ENCODE measurements at regions not wholly inside any gene's neighbourhood (a gene's known extent, or its start where the extent isn't known, plus 50 kb on each side); places are given as distances from the start of the nearest gene placed in this dataset.

GRCh38 chr6:104170401-104170800 lies 689.3 kb downstream of the HACE1 start:
- DNase-seq (ENCODE audit: low spot score): no peak
- Histone ChIP-seq H3K27me3 (ENCODE audit: control insufficient read depth in 4 of 4, insufficient read depth in 4 of 4, low read length in 3 of 4) (no peaks in the 10 kb centered on the region), H3K36me3 (ENCODE audit: control insufficient read depth in 4 of 4, insufficient read depth in 3 of 4, low read depth in 1 of 4, low read length in 3 of 4) (no peaks in the 10 kb centered on the region), H3K9me3 (ENCODE audit: control insufficient read depth in 4 of 4, low read length in 3 of 4) (peaks cover 0 to 6% (median under 1%) of the 10 kb centered on the region in 4 donors), H3K4me1 (ENCODE audit: control insufficient read depth in 4 of 4, insufficient read depth in 4 of 4, low read length in 3 of 4) (peaks cover 0 to 3% (median 0%) of the 10 kb centered on the region in 4 donors), H3K9ac (ENCODE audit: low read depth in 1 of 2, low read length in 2 of 2) (no peak overlapping the region), H3K27ac (ENCODE audit: low read depth in 1 of 2, low read length in 2 of 2) (no peak overlapping the region), H3K4me3 (ENCODE audit: low read depth in 1 of 3, low read length in 3 of 3) (no peak overlapping the region)
- 58% methylated on average over 2 of the region's 2 CpGs for WGBS
- TF ChIP-seq GABPA (IDR thresholded peaks at IDR 0.05 in 1 of 2, conservative IDR thresholded peaks at IDR 0.05 in 1 of 2) (no peak), JUND (IDR thresholded peaks at IDR 0.05) (no peak), RAD21 (IDR thresholded peaks at IDR 0.05) (no peak), RXRA (IDR thresholded peaks at IDR 0.05) (no peak), ATF3 (IDR thresholded peaks at IDR 0.05) (no peak), TAF1 (conservative IDR thresholded peaks at IDR 0.05) (no peak), YY1 (IDR thresholded peaks at IDR 0.05) (no peak), FOXA2 (IDR thresholded peaks at IDR 0.05) (no peak), SP1 (IDR thresholded peaks at IDR 0.05) (no peak), FOXA1 (IDR thresholded peaks at IDR 0.05) (no peak)
- TF ChIP-seq, protein P1, sequence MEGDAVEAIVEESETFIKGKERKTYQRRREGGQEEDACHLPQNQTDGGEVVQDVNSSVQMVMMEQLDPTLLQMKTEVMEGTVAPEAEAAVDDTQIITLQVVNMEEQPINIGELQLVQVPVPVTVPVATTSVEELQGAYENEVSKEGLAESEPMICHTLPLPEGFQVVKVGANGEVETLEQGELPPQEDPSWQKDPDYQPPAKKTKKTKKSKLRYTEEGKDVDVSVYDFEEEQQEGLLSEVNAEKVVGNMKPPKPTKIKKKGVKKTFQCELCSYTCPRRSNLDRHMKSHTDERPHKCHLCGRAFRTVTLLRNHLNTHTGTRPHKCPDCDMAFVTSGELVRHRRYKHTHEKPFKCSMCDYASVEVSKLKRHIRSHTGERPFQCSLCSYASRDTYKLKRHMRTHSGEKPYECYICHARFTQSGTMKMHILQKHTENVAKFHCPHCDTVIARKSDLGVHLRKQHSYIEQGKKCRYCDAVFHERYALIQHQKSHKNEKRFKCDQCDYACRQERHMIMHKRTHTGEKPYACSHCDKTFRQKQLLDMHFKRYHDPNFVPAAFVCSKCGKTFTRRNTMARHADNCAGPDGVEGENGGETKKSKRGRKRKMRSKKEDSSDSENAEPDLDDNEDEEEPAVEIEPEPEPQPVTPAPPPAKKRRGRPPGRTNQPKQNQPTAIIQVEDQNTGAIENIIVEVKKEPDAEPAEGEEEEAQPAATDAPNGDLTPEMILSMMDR (IDR thresholded peaks at IDR 0.05; ENCODE audit: low read depth, low read length, missing input control): no peak
- TF ChIP-seq, protein P2, sequence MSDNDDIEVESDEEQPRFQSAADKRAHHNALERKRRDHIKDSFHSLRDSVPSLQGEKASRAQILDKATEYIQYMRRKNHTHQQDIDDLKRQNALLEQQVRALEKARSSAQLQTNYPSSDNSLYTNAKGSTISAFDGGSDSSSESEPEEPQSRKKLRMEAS (IDR thresholded peaks at IDR 0.05): no peak
- TF ChIP-seq, protein P3, sequence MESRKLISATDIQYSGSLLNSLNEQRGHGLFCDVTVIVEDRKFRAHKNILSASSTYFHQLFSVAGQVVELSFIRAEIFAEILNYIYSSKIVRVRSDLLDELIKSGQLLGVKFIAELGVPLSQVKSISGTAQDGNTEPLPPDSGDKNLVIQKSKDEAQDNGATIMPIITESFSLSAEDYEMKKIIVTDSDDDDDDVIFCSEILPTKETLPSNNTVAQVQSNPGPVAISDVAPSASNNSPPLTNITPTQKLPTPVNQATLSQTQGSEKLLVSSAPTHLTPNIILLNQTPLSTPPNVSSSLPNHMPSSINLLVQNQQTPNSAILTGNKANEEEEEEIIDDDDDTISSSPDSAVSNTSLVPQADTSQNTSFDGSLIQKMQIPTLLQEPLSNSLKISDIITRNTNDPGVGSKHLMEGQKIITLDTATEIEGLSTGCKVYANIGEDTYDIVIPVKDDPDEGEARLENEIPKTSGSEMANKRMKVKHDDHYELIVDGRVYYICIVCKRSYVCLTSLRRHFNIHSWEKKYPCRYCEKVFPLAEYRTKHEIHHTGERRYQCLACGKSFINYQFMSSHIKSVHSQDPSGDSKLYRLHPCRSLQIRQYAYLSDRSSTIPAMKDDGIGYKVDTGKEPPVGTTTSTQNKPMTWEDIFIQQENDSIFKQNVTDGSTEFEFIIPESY (IDR thresholded peaks at IDR 0.05): no peak

- TF ChIP-seq EGR1 (IDR thresholded peaks at IDR 0.05; ENCODE audit: low read depth in 2 of 2) (no peak), SP1 (IDR thresholded peaks at IDR 0.05) (no peak), JUND (IDR thresholded peaks at IDR 0.05) (no peak), RXRA (IDR thresholded peaks at IDR 0.05) (no peak), GABPA (IDR thresholded peaks at IDR 0.05 in 1 of 2, conservative IDR thresholded peaks at IDR 0.05 in 1 of 2) (no peak), ATF3 (IDR thresholded peaks at IDR 0.05) (no peak), NR2F2 (IDR thresholded peaks at IDR 0.05) (no peak), FOXA2 (IDR thresholded peaks at IDR 0.05) (no peak), HNF4A (conservative IDR thresholded peaks at IDR 0.05) (no peak), REST (IDR thresholded peaks at IDR 0.05) (no peak), TAF1 (conservative IDR thresholded peaks at IDR 0.05) (no peak), RAD21 (IDR thresholded peaks at IDR 0.05) (no peak), YY1 (IDR thresholded peaks at IDR 0.05) (no peak)
- TF ChIP-seq, protein P3 (IDR thresholded peaks at IDR 0.05): no peak
- TF ChIP-seq, protein P2 (IDR thresholded peaks at IDR 0.05): no peak
- TF ChIP-seq, protein P1 (IDR thresholded peaks at IDR 0.05; ENCODE audit: low read depth, low read length, missing input control): no peak
- no peak for DNase-seq (ENCODE audit: low spot score)
- no peaks in the 10 kb centered on the region for H3K27me3 ChIP-seq (ENCODE audit: control insufficient read depth in 4 of 4, insufficient read depth in 4 of 4, low read length in 3 of 4)
- peaks cover 0 to 8% (median 2%) of the 10 kb centered on the region in 4 donors for H3K9me3 ChIP-seq (ENCODE audit: control insufficient read depth in 4 of 4, low read length in 3 of 4)
- H3K36me3 ChIP-seq (ENCODE audit: control insufficient read depth in 4 of 4, insufficient read depth in 3 of 4, low read depth in 1 of 4, low read length in 3 of 4): no peaks in the 10 kb centered on the region
- no peak overlapping the region for H3K9ac ChIP-seq (ENCODE audit: low read depth in 1 of 2, low read length in 2 of 2)
- no peaks in the 10 kb centered on the region for H3K4me1 ChIP-seq (ENCODE audit: control insufficient read depth in 4 of 4, insufficient read depth in 4 of 4, low read length in 3 of 4)
- no peak overlapping the region for H3K27ac ChIP-seq (ENCODE audit: low read depth in 1 of 2, low read length in 2 of 2)
- no peak overlapping the region for H3K4me3 ChIP-seq (ENCODE audit: low read depth in 1 of 3, low read length in 3 of 3)
Measured at GRCh38 chr6:104166055-104166668, 693.6 kb downstream of the HACE1 start.

All from liver (tissue), 8 donors.